RCC 7860 (cell line): ENCODE measurements at regions not wholly inside any gene's neighbourhood (a gene's known extent, or its start where the extent isn't known, plus 50 kb on each side); places are given as distances from the start of the nearest gene placed in this dataset.
A peak's percentile ranks its signal among the peaks of the same experiment; 100 is the strongest.

Experiments
- DNase-seq: peaks from one replicate; pipeline ENCODE4 v3.0.0-alpha.2; 2015; ENCODE audit warnings: low spot score
- FAIRE-seq: peaks from 2 replicates; lab custom pipeline; 2012; peaks lifted over from hg19 to GRCh38; lab: Jason Lieb, UNC

GRCh38 chr4:186927624-186928023 is 204.0 kb upstream of the FAT1 start:
- FAIRE-seq (no peak), DNase-seq (no peak)

DNA sequence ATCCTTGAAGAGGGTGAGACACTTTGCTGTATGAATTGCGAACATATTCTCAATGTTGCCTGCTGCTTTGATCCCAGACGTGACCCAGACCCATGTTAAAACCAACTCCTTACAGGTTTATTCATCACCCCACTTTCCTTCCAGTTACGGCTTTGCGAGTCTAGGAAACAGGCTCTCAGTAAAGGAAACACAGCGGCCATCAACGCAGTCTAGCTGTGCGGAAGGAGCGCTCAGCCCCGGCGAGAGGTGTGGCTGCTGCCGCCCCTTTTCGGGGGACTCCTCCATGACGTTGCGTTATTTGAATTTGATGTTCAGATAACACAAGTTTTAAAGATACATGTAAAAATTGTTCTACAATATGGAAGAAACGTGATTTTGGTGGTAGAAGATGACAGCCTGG is 206.4 kb upstream of the FAT1 start:
- no peak for DNase-seq
- FAIRE-seq: no peak

- DNase-seq: no peak
Observed at GRCh38 chr4:186931519-186931918, 207.9 kb upstream of the FAT1 start.

DNA sequence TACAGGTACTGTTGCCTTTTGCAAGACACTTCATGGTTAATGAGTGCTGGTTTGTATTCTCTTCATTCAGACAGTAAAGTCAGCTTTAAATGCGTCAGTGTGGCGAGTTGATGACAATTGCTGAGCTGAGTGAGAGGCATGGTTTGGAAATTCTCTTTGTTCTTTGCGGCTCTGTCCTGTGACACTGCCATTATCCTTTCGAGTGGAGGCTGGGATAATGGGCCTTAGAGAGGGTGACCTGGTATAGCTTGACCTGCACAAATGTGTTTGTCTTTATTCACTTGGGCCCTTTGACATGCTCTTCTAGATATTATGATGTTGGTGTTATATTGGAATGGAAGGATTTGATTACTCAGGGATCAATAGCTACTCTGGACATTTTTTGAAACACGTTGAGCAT is 208.5 kb upstream of the FAT1 start:
- no peak for FAIRE-seq
- no peak for DNase-seq

More at GRCh38 chr4:186931519-186931918, 207.9 kb upstream of the FAT1 start:
- FAIRE-seq: no peak

DNA sequence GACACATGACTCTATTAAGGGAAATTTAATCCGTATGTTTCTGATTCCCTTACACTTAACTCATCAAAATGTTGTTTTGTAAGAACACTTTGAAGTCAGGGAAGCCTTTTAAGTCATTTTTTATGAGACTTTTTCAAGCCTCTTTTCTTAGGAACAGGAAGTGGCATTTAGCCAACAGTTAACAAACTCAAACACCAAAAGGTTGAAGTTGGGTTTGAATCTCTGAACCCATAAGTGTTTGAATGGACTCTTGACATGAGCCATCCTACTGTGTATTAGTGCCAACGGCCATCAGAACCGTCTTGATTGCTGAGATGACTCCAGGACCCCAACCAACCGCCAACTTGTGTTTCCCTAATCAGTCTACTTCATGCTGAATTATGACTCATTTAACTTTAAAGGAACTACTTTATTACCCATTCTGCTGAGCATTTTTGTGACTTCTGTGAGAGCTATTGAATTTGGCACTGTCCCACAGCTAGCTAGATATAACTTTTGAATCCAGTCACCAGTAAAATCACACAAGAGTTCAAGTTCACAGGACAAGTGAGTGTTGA is 209.1 kb upstream of the FAT1 start:
- FAIRE-seq: no peak
- DNase-seq: no peak

DNA sequence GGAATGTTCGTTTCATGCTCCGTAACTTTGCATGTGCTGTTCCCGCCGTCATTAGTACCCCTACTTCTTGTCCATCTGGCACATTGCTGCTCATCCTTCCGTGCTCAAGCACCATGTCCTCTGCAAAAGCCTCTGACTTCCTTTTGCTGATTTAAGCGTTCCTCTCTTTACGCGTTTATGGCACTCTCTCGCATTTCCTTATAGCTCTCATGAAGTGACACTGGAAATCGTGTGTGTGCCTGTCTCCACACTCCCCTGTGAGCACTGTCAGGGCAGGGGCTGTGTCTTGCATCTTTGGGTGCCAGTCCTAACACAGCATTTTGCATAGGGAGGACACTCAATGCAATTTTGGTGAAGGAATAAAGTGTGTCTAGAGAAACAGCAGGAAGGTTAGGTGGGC is 210.6 kb upstream of the FAT1 start:
- no peak for DNase-seq
- no peak for FAIRE-seq

DNA sequence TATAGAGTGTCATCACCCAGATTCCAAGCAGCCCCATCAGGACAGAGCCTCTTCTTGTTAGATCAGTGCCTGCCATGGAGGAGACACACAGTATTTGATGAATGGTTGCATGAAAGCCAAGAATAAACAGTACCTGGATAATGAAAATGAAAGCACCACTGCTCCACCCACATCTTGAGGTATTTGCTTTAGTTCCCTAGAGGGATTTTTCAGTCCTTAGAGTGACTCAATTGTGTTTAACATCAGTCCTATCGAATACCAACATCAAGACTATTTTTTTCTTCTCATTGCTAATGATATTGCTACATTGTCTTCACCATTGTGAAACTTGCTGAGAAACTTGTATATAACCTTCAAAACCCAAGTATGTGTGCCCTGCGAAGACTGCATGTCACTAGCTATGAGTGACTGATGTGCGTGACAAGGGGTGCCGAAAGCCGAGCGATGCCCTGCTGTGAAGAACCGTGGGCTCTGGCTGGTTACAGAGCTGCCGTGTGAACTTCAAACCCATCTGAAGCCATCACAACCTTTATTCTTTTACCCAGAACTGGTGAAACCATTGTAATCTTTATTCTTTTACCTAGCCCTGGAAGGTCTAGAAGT is 211.3 kb upstream of the FAT1 start:
- FAIRE-seq (no peak), DNase-seq (no peak)

DNA sequence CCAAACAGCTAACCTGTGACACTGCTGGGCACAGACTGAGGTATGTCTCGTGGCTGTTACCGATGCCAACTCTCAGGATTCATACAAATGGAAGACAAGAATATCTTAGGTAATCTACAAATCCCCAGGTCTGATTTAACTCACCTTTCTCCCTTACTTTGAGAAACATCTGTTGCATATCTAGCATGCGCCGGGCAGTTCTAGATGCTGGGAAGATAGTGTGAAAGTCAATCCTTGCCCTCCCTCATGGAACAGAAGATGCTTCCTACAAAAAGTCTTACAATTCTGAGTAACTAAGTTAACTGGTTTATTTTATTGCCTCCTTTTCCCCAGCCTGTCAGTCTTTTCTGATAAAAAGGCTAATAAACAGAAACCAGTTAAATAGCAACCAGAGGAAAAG is 212.2 kb upstream of the FAT1 start:
- no peak for FAIRE-seq

DNA sequence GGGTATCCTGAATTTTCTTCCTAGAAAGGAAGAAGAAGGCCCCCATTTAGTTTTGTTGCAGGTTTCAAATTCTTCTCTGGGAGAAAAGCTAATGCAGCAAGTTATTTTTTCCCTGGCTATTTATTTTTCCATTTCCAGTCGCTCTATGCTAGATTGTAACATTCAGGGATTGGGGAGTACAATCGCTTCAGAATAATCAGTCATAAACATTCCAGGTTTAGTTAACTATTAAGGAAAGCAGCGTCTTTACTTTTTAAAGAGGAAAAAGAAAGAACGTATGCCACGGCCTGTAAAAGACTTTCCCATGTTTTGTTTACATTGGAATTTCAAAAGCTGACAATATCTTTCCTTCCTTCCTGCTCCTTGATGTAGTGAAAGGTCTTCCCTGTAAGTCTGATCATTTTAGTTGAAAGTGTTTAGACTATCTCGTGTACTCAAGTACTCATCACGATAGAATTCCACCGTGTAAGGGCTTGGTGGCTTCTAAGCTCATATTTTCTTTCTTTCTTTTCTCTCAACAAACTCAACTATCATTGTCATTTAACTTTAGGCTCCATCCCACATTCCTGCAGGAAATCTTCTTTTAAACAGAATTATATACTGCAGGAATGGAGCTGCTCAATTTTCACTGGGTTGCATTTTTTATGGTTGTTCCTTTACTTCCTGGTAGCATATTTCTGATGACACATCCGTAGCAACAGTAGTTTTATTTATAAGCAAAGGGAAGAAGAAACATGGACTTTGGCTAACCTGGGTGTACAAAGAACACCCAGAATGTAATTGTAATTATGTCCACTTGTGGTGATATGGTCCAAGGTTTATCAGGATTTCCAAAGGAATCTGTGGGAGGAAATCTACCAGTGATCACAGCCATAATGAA is 213.1 kb upstream of the FAT1 start:
- no peak for FAIRE-seq
- peak; percentile 53 for DNase-seq

More for the DNA sequence above, 212.2 kb upstream of the FAT1 start:
- no peak for DNase-seq

- FAIRE-seq (no peak), DNase-seq (no peak)
Observed at GRCh38 chr4:186939226-186939625, 215.6 kb upstream of the FAT1 start.

DNA sequence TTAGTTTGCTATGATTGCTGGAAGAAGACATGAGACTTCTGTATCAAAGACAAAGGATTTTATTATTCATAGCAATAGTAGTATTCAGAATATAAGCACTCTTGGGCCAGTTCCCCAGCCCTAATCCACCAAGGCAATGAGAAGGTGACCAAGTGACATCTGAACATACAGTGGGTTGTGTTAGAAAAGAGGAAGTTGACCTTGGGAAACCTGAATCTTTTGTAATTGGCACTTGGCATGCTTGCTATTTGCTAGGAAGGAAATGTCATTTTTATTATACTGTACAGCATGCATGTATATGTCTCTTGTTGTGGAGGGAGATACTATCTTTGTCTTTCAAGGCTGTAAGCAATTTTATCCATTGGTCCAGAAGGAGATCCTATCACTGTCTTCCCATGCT is 216.1 kb upstream of the FAT1 start:
- DNase-seq (no peak), FAIRE-seq (no peak)

DNA sequence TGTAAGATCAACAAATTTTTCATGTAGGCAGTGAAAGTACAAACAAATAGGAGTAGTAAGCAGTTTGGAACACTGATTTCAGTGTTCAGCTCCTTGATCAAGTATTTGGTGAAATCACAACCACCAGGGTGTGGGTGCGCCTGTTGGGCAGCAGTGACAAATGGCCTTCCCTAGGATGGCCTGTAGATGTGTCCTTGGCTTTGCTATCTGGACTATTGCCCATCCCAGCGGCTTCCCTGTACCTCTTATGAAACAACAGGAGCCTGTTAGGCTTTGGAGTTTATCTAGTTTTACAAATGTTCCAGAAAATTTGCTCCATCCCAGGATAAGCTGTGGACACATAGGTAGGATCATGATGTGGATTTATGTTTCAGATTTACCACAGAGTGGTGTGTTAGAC is 216.8 kb upstream of the FAT1 start:
- FAIRE-seq: no peak
- no peak for DNase-seq

GRCh38 chr4:186942758-186943377 is 219.2 kb upstream of the FAT1 start:
- FAIRE-seq (no peak), DNase-seq (no peak)

DNA sequence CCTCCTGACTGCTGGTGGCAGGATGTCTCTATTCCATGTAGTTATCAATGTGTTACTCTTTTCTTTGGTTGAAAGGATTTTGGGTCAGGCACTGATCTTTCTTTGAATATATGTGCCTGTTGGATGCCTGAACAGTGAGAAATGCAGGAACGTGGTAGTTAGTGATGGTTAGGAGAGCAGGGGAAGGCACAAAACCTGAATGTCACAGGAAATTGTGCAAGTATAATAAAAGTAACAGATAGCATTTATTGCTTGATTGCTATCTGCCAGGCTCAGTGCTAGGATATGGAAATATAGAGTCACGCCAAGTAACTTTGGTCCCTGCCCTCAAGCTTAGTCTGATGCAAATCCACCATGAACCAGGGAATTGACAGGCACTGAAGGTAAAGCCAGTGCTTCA is 219.8 kb upstream of the FAT1 start:
- FAIRE-seq (no peak), DNase-seq (no peak)

- FAIRE-seq (no peak), DNase-seq (no peak)
Observed at GRCh38 chr4:186946136-186946535, 222.5 kb upstream of the FAT1 start.

GRCh38 chr4:186946682-186947294 is 223.1 kb upstream of the FAT1 start:
- FAIRE-seq (no peak), DNase-seq (no peak)

GRCh38 chr4:186948361-186949242 is 224.9 kb upstream of the FAT1 start:
- no peak for DNase-seq
- FAIRE-seq: no peak

DNA sequence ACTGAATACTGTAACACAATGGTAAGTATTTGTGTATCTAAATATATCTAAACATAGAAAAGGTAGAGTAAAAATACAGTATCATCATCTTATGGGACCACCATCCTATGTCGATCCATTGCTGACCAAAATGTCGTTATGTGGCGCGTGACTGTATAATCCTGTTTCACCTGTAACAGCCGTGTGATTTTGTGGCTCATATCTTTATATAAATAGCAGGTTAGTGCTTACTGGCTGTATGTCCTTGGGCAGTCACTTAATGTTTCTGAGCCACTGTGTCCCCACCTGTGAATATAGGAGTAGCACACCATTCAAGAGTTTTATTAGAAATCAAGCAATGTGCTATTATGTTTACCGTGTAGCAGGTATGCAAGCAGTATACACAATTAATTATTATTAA is 226.2 kb upstream of the FAT1 start:
- FAIRE-seq (no peak), DNase-seq (no peak)

DNA sequence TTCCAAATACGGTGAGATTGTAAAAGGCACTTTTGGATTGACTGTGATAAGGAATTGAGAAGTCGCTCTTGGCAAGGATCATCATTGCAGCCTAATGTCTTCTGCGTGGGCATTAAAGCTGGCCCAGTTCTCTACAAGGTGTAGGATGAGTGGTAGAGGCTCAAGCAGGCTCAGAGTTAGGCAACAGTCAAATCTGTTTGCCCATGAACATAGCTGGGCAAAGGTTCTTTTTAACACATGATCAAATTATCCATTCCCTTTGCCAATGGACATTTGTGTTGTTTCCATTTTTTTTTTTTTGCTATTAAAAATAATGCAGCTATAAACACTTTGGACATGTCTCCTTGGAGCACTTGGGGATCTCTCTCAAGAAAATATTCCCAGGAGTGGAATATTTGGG is 229.1 kb upstream of the FAT1 start:
- DNase-seq: no peak
- no peak for FAIRE-seq

- FAIRE-seq (no peak), DNase-seq (no peak)
Observed at GRCh38 chr4:186953599-186954260, 230.1 kb upstream of the FAT1 start.
